ENCODE measurements at regions not wholly inside any gene's neighbourhood (a gene's known extent, or its start where the extent isn't known, plus 50 kb on each side); places are given as distances from the start of the nearest gene placed in this dataset.

DNA sequence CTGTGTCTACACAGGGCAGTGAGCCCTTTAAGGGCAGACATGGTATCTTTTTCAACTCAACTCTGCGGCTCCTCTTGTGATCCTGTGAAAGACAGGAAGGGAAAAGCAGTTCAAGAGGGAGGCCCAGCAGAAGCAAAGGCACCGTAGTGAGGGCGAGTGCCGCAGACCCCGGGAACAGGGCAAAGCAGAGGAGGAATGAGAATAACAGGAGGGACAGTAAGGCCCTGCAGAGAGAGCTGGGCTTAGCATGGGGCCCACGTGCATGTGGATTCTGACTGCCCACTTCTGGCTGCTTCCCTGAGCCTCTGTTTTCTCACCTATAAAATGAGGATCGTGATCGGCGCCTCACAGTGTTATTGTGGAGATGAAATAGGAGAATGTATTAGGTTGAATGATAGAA lies 409.3 kb downstream of the PTPRU start:
- intact Hi-C loops (cut with DNase I), result no loop called here
- WGBS, 3 donors, result 62 to 67% (median 66%) methylated on average over 9 of the region's 9 CpGs
- Histone ChIP-seq H3K27me3 (no peaks in the 10 kb centered on the region), H3K36me3 (no peaks in the 10 kb centered on the region), H3K4me1 (ENCODE audit: insufficient read depth) (no peaks in the 10 kb centered on the region), H3K9me3 (no peaks in the 10 kb centered on the region), H3K4me3 (no peak overlapping the region), H3K27ac (no peak overlapping the region)
- no peak for DNase-seq
- TF ChIP-seq POLR2A (IDR thresholded peaks at IDR 0.05) (no peak), EP300 (IDR thresholded peaks at IDR 0.05) (no peak)
- TF ChIP-seq, protein P1, sequence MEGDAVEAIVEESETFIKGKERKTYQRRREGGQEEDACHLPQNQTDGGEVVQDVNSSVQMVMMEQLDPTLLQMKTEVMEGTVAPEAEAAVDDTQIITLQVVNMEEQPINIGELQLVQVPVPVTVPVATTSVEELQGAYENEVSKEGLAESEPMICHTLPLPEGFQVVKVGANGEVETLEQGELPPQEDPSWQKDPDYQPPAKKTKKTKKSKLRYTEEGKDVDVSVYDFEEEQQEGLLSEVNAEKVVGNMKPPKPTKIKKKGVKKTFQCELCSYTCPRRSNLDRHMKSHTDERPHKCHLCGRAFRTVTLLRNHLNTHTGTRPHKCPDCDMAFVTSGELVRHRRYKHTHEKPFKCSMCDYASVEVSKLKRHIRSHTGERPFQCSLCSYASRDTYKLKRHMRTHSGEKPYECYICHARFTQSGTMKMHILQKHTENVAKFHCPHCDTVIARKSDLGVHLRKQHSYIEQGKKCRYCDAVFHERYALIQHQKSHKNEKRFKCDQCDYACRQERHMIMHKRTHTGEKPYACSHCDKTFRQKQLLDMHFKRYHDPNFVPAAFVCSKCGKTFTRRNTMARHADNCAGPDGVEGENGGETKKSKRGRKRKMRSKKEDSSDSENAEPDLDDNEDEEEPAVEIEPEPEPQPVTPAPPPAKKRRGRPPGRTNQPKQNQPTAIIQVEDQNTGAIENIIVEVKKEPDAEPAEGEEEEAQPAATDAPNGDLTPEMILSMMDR (IDR thresholded peaks at IDR 0.05), result no peak

DNA sequence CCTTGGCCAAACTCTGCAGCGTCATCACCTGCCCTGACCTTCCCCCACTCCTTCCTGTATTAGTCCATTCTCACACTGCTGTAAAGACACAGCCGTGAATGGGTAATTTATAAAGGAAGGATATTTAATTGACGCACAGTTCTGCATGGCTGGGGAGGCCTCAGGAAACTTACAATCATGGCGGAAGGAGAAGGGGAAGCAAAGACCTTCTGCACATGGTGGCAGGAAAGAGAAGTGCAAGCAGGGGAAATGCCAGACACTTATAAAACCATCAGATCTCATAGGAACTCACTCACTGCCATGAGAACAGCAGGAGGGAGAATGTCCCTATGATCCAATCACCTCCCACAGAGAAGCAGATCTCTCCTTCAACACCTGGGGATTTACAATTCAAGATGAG lies 408.5 kb downstream of the PTPRU start:
- 70 to 74% (median 72%) methylated on average over 4 of the region's 4 CpGs for whole genome bisulfite sequencing, 3 donors
- no peaks in the 10 kb centered on the region for H3K4me1 ChIP-seq (ENCODE audit: insufficient read depth)
- no peak overlapping the region for H3K27ac ChIP-seq
- no peaks in the 10 kb centered on the region for H3K27me3 ChIP-seq
- TF ChIP-seq POLR2A (IDR thresholded peaks at IDR 0.05) (no peak), EP300 (IDR thresholded peaks at IDR 0.05) (no peak)
- TF ChIP-seq, protein P1 (IDR thresholded peaks at IDR 0.05), result no peak
- H3K9me3 ChIP-seq, result no peaks in the 10 kb centered on the region
- H3K4me3 ChIP-seq, result no peak overlapping the region
- no peaks in the 10 kb centered on the region for H3K36me3 ChIP-seq
- DNase-seq, result no peak
- intact Hi-C loops (cut with DNase I), result no loop called here

DNA sequence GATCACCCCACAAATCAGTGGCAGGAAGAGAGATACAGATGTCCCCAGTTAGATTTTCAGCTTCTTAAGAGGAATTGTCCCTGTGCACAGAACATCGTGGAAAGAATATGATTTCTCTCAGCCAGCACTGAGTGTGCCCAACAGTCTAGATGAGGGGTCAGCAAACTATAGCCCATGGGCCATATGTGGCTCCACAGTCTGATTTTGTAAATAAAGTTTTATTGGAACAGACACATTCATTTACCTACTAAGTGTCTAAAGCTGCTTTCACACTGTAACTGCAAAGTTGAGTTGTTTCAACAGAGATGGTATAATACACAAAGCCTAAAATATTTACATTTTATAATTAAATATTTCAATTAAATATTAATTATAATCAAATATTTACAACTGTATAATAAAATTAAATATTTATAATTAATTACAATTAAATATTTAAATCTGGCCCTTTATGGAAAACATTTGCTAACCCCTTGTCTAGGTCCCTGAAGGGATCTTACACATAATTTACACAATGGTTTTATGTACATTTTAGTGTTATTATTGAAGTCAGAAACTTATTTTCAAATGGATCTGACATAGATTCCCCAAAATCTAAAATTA lies 407.6 kb downstream of the PTPRU start:
- H3K27ac ChIP-seq, result no peak overlapping the region
- DNase-seq, result no peak
- no peaks in the 10 kb centered on the region for H3K36me3 ChIP-seq
- WGBS, 3 donors, result 88 to 97% (median 97%) methylated on average over 1 of the region's 1 CpG
- H3K4me1 ChIP-seq (ENCODE audit: insufficient read depth), result no peaks in the 10 kb centered on the region
- H3K9me3 ChIP-seq, result no peaks in the 10 kb centered on the region
- H3K27me3 ChIP-seq, result no peaks in the 10 kb centered on the region
- intact Hi-C loops (cut with DNase I), result no loop called here
- H3K4me3 ChIP-seq, result no peak overlapping the region
- TF ChIP-seq POLR2A (IDR thresholded peaks at IDR 0.05), result no peak
- TF ChIP-seq, protein P1 (IDR thresholded peaks at IDR 0.05), result no peak
- no peak for TF ChIP-seq EP300 (IDR thresholded peaks at IDR 0.05)

DNA sequence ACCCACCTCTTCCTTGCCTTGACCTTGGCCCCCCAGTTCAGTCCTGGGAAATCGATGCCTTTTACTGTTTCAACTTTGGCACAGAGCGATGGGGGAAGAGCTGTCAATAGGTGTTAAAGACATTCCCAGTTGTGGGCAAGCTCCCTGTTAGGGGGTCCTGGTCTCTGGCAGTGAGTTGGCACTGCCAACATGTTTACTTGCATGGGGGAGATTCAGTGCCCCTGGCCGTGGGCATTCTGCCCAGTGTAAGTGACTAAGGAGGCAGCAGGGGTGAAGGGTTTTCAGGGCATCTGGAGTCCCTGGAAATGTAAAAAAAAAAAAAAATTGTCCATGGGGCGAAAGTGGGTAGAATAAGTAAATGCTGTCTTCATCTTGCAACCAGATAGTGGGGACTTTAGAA lies 407.0 kb downstream of the PTPRU start:
- no peaks in the 10 kb centered on the region for H3K27me3 ChIP-seq
- WGBS, 3 donors, result 71 to 83% (median 78%) methylated on average over 4 of the region's 4 CpGs

More for the DNA sequence above, 407.0 kb downstream of the PTPRU start:
- DNase-seq, result no peak
- Histone ChIP-seq H3K4me1 (ENCODE audit: insufficient read depth) (no peaks in the 10 kb centered on the region), H3K36me3 (no peaks in the 10 kb centered on the region), H3K27ac (no peak overlapping the region), H3K4me3 (no peak overlapping the region), H3K9me3 (no peaks in the 10 kb centered on the region)
- TF ChIP-seq, protein P1 (IDR thresholded peaks at IDR 0.05), result no peak
- TF ChIP-seq POLR2A (IDR thresholded peaks at IDR 0.05) (no peak), EP300 (IDR thresholded peaks at IDR 0.05) (no peak)
- intact Hi-C loops (cut with DNase I), result no loop called here

Data from ovary (tissue), 7 donors.